Hematopoietic multipotent progenitor cell treated with erythropoietin and hydrocortisone succinate and interleukin-3 and kit ligand, for 15 days (in vitro differentiated cells): ENCODE measurements at regions not wholly inside any gene's neighbourhood (a gene's known extent, or its start where the extent isn't known, plus 50 kb on each side); places are given as distances from the start of the nearest gene placed in this dataset.

Experiments used
- DNase-seq: peaks from one replicate; pipeline ENCODE4 v3.0.0-alpha.2; 2015; ENCODE audit warnings: low spot score

DNA sequence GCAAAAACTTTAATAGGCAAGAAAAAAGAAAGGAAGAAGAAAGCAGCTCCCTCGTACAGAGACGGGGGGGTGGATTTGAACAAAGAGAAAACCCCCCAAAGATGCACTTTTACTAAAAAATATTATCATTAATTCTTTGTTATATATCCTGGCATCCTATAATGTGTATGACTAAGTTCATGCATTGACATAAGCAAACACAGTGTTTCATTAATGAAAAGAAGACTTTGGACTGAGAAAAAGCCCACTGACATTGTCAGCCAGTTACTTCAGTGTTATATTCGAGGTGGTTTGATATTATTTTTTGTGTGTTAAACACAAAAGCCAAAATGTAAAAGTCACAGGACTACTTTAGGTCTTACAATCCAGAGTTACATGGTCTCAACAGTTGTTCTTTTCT is 110.1 kb upstream of the DPYD start:
- no peak for DNase-seq

DNA sequence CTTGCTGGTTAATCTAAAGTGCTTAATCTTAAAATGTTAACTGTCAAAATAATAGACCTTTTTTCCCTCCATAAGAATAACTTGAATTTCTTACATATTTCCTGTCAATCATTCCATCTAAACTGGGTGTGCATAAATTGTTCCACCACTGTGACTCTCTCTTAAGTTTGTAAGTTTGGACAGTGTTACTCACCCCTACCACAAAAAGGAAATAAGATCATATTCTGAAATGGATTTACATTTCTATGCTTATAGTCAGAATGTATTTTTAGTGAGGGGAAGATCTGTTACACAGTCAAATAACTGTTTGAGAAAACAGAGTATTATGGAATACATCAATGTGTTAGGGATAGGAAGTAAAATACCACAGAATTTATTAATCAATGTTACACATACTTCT is 109.6 kb upstream of the DPYD start:
- DNase-seq: no peak

GRCh38 chr1:98028800-98029199 is 108.0 kb upstream of the DPYD start:
- DNase-seq: no peak

DNA sequence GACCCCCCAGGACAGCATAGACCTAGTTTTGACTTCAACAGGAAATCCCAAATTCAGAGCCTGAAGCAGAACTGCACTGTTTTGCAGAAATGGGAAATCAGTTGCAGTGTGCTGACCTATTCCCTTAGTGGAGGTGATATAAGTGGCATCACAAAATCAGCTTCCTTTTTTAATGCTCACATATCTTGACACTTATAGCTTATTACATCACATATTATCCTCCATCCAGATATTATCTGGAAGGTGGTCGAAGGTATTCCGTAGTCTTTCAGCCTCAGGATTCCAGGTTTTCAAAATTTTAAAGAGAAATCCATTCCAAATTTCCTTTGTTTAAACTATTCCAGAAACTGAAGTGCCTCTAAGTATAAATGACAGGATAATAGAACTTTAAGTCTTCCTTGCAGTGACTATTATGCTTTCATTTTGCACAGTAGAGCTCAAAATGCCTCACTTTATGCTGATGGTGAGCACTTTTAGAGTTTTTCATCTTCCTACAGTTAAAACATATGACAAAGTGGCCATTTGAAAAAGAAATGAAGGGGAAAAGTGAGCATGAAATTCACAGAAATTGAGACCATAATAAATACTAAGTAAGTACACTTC is 106.4 kb upstream of the DPYD start:
- DNase-seq: no peak

DNA sequence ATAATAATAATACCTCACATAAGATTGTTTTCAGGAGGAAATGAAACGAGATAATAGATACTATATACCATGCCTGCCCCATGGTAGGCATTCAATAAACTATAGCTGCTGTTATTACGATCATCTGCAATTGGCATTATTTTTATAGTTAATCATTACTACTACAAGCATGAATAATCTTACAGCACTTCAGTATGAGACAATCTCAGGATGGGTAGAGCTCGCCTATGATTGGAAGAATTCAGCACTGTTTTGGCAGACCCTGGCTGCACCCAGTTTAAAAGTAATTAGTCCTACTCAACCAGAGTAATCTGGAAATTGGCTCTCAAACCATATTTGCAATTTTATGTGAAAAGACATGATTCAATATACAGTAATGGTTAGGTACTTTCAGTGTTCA is 105.0 kb upstream of the DPYD start:
- no peak for DNase-seq

DNA sequence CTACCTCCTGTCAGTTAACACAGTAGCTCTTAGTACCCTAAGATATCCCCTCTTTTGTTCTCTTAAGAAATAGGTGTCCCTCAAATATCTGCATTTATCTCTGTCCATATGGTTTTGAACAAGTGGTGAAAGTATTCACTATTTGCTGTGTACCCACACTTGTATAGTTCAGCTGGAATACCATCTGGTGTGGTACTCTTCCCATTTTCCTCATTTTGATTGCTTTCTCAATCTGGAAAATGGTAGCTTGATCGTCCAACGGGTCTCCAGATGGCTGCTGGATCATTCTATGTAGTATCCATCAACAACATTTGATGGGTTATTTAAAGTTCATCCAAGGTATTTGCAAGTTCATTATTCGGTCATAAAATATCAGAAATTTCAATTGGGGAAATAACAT is 100.3 kb upstream of the DPYD start:
- no peak for DNase-seq

- DNase-seq: no peak
Observed at GRCh38 chr1:98019747-98020146, 98.9 kb upstream of the DPYD start.

- DNase-seq: no peak
Observed at GRCh38 chr1:98018074-98018473, 97.2 kb upstream of the DPYD start.

DNA sequence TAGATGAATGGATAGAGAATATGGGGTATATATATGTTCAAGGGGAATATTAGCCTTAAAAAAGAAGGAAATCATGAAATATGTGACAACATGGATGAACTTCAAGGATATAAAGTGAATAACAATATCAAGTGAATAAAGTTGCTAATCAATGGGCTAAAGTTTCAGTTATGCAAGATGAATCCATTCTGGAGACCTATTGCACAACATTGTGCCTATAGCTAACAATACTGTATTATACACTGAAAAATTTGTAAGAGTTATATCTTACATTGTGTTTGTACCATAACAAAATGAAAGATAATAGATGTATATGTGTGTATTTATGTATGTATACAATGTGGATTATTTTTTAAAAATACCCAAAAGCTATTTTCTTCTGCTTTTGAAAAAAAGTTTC is 96.3 kb upstream of the DPYD start:
- no peak for DNase-seq

DNA sequence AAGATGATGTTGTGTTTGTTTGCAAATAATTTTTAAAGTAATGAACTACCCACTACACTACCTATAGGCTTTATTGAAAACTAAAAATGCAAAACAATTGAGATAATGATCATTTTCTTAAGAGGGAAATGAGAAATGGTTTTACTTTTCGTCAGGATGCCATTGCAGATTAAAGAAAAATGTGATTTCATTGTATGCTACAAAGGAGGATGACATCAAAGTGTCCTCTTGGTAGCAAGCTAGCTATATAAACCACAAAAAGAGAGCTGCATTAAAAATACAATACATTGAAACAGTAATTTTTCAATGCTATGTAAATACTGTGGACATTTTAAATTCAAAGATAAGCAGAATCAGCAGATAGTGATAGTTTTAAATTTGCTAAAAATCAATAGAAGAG is 87.5 kb upstream of the DPYD start:
- DNase-seq: no peak

- no peak for DNase-seq
Observed at GRCh38 chr1:98005326-98006010, 84.6 kb upstream of the DPYD start.

DNA sequence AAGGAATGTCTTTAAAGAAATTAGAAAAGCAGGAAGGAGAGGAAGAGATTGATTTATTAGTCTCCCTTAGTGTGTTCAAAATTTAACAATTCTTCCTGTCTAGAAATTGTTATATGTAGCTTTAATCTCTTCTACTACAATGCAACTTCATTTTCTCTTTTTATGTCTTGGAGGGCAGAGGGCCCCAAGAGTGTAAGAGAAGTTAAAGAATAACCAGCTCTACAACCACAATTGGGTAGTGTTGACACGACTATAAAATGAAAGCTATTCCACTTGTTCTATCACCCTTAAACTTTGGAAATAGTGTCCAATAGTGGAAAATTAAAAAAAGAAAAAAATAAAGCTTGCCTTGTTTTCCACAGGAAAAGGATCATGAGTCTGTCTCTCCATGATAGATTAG is 82.6 kb upstream of the DPYD start:
- DNase-seq: no peak

DNA sequence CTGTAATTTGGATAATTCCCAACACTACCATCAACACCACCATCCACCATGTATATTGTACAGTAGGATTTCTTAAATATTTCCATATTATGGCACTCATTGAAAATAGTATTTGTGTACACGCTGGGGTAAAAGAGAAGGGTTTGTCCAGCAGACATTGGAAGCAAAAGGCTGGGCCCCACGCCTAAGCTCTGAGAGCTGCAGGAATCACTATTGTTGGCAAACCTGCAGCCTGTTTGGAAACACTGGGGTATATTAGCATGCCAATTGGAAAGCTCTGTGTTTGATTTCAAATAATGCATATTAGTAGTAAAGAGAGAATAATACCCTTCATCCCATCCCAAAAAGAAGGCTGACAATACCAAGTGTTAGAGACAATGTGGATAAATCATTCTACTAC is 81.5 kb upstream of the DPYD start:
- DNase-seq: no peak

DNA sequence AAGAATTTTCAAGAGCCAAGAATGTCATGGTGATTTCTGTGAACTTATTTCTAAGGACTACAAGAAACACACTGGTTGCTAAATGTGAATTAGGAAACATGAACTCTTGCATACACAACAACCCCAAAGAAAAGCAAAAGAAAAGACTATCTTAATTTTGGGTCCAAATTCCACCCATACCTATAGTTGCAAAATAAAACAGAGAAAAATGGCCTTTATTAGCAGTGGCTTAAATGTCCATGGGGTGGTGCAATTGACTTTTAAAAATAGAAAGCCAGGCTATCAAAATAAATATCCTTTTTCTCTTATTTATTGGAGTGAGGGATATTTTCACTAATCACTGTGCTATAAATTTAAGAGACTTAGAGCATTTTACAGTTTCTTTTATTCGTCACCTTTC is 80.9 kb upstream of the DPYD start:
- DNase-seq: no peak

DNA sequence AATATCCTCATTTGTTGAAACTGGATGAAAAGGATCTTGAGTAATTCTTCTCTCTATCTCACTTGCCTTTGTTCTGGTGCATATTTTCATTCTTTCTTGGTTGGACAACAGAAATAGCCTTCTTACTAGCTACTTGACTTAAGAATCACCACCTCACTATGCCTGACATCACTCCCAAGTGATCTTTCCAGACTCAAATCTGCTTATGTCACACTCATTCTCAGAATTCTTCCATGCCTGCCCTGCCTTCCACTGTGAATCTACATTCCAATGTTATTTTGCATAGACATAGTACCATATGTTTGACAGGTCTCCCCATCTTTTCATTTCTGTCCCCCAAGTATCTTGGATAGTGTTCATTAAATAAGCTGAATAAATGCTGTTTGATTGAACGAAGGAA is 78.5 kb upstream of the DPYD start:
- DNase-seq: no peak

GRCh38 chr1:97996880-97997279 is 76.0 kb upstream of the DPYD start:
- no peak for DNase-seq

DNA sequence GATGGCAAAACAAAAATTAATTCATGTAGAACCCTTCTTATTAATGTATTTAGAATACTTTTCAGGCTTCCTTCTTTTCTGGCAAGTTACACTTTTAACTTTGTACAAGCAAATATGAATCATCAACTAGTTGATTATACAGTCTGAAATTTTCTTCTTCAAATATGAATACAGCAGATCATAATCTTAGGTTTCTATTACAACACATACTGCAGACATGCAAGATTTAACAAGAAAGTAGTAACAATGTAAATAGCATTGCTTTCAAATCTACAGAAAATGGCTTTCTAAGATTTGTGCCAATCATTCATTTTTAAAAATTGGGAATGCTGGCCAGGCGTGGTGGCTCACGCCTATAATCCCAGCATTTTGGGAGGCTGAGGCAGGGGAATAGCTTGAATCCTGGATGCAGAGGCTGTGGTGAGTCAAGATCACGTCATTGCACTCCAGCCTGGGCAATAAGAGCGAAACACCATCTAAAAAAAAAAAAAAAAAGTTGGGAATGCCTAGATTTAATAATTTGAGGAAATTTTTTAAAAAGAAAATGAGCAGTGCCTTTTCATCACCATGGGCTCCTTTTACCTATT is 68.4 kb upstream of the DPYD start:
- DNase-seq: no peak

DNA sequence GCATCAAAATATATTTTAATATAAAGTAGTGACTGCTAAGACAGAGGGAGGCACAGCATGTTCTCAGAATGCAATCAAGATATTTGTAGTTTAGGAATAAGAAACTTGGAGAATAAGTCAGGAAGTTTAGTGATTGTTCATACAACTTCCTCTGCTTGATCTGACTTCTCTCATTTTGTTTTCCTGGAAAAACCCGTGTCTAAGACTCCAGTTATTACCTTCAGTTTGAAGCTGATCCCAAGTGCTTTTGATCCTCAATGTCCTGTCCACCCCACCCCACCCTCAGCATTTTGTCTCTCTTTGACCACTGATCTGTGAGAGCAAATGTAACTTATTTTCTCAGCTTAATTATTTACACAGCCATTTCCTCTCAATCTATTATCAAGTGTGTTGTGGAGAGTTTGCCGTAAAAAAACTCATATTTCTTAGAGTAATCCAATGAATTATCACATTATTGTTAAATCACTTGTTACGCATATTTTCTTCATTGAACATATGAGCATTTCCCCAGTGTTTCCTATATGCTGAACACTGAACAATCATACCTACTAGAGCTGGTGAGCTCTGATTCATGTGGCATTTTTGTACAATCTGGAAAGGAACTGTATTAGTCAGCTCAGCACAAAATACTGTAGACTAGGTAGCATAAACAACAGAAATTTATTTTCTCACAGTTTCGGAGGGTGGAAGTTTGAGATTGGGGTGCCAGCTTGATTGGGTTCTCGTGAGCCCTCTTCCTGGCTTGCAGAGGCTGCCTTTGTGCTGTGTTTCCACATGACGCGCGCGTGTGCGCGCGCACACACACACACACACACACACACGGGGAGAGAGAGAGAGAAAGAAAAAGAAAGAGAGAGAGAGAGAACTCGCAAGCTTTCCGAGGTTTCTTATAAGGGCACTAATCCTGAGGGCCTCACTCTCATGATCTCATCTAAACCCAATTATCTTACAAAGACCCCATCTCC is 65.5 kb upstream of the DPYD start:
- DNase-seq: no peak

DNA sequence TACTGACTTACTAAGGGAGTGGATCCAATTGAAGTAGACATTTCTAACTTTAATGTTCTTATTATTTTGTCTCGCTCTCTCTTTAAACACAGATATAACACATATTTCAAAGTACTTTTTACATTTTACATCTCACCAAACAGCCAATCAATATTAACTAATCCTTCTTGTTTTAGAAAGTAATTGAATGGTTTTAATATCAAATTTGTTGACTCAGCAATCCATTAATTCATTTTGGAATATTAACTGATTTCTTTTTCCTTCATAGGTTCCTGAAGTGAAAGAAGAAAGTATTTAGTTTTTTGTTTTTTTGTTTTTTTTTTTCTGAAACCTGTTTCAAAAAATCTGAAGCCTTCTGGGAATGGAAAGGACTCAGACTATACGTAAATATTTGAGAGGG is 62.3 kb upstream of the DPYD start:
- DNase-seq: no peak

DNA sequence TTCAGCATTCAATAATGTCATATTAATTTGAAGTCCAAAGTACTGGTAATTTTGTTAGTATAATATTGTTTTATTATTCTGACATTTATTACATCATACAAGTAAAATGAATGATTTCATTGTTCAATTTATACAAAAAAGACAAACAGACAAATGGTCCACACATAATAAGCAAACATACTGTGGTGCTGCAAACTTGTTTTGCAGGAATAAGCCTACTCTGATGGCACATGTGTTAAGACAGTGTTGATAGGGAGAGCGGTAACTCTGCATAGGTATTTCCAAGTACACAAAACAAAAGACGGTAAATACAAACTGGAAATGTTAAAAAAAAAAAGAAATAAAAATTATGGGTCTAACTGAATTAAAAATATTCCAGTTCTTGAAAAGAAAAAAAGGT is 59.7 kb upstream of the DPYD start:
- no peak for DNase-seq

- DNase-seq: no peak
Observed at GRCh38 chr1:97976801-97977200, 56.0 kb upstream of the DPYD start.
